IMR-90 (cell line): ENCODE measurements at regions not wholly inside any gene's neighbourhood (a gene's known extent, or its start where the extent isn't known, plus 50 kb on each side); places are given as distances from the start of the nearest gene placed in this dataset.
"Not testable (repeated sequence)": the region's sequence is repeated elsewhere in the genome, so short reads cannot be mapped to it uniquely, and the experiment has no call there.

Experiments
- ATAC-seq: fragments of 200-7000 bp; cut with Tn5 transposase; 2 replicates; pipeline ENCODE4 v1.9.1; 2020; ENCODE audit warnings: low read depth, mild to moderate bottlenecking, moderate library complexity
- BruUV-seq: library from RNA; stranded (reverse); fragments of 400-500 nt; replicated peaks from 2 replicates; lab custom pipeline; 2021; lab: Mats Ljungman, UMichigan
- CTCF ChIA-PET: fragments of 300-600 bp; formaldehyde crosslinking; extraction: SDS; loops from one replicate; lab custom pipeline; 2021; ENCODE audit warnings: antibody characterized with exemption; lab: Yijun Ruan, JAX
- POLR2A ChIA-PET: fragments of 300-600 bp; sonication (Branson Sonifier 250); formaldehyde crosslinking; loops from one replicate; lab custom pipeline; 2022; ENCODE audit warnings: antibody characterized with exemption; ENCODE audit not compliant: unreplicated experiment; lab: Charles Lee
- DNase-seq: peaks from one replicate; pipeline ENCODE4 v3.0.0; 2013
- H2AFZ ChIP-seq: replicated peaks from 2 replicates; pipeline ENCODE3; 2013; ENCODE audit warnings: low read length, mild to moderate bottlenecking; ENCODE audit not compliant: poor library complexity
- H2AK5ac ChIP-seq: 2 replicates; pipeline ENCODE4 v1.6.1; 2013; ENCODE audit warnings: low read depth, low read length, inconsistent platforms
- H2AK9ac ChIP-seq: replicated peaks from 2 replicates; pipeline ENCODE3; 2013; ENCODE audit warnings: mild to moderate bottlenecking, low read depth, low read length, moderate library complexity; ENCODE audit not compliant: poor library complexity
- H2BK120ac ChIP-seq: 2 replicates; pipeline ENCODE4 v1.6.1; 2013; ENCODE audit warnings: low read depth, low read length, inconsistent platforms
- H2BK15ac ChIP-seq: 3 replicates; pipeline ENCODE4 v1.6.1; 2013; ENCODE audit warnings: low read depth, low read length, inconsistent platforms
- H2BK20ac ChIP-seq: 2 replicates; pipeline ENCODE4 v1.6.1; 2013; ENCODE audit warnings: low read depth, mild to moderate bottlenecking, inconsistent platforms, low read length, moderate library complexity
- H2BK5ac ChIP-seq: 2 replicates; pipeline ENCODE4 v1.6.1; 2013; ENCODE audit warnings: mild to moderate bottlenecking, low read depth, low read length, inconsistent platforms; ENCODE audit not compliant: poor library complexity, severe bottlenecking
- H3K14ac ChIP-seq: replicated peaks from 2 replicates; pipeline ENCODE4 v1.6.1; 2013; ENCODE audit warnings: low read depth, low read length, inconsistent platforms
- H3K18ac ChIP-seq: 2 replicates; pipeline ENCODE4 v1.6.1; 2013; ENCODE audit warnings: low read depth, low read length, control low read depth
- H3K23ac ChIP-seq: 2 replicates; pipeline ENCODE4 v1.6.1; 2013; ENCODE audit warnings: low read depth, low read length, inconsistent platforms
- H3K27ac ChIP-seq: 2 replicates; pipeline ENCODE4 v1.5.1; 2013; ENCODE audit warnings: mild to moderate bottlenecking, control low read depth, low read length; ENCODE audit not compliant: insufficient read depth
- H3K27me3 ChIP-seq: 2 replicates; pipeline ENCODE4 v1.6.1; 2013; ENCODE audit warnings: low read length; ENCODE audit not compliant: control insufficient read depth, insufficient read depth
- H3K36me3 ChIP-seq: 2 replicates; pipeline ENCODE4 v1.6.1; 2013; ENCODE audit warnings: low read length, mixed read lengths; ENCODE audit not compliant: control insufficient read depth, insufficient read depth
- H3K4ac ChIP-seq: 2 replicates; pipeline ENCODE4 v1.6.1; 2013; ENCODE audit warnings: low read depth, low read length, inconsistent platforms
- H3K4me1 ChIP-seq: 2 replicates; pipeline ENCODE4 v1.6.1; 2013; ENCODE audit warnings: low read length, mixed read lengths; ENCODE audit not compliant: control insufficient read depth, insufficient read depth
- H3K4me2 ChIP-seq: 2 replicates; pipeline ENCODE4 v1.6.1; 2013; ENCODE audit warnings: low read depth, mild to moderate bottlenecking, control low read depth, low read length, moderate library complexity
- H3K4me3 ChIP-seq: 2 replicates; pipeline ENCODE4 v1.5.1; 2013; ENCODE audit warnings: low read depth, mild to moderate bottlenecking, control low read depth, low read length, moderate library complexity; ENCODE audit not compliant: insufficient read depth
- H3K56ac ChIP-seq: 2 replicates; pipeline ENCODE4 v1.6.1; 2013; ENCODE audit warnings: low read length, inconsistent platforms; ENCODE audit not compliant: insufficient read depth; ENCODE audit errors: extremely low read depth
- H3K79me1 ChIP-seq, 2 experiments: 2 replicates each; pipeline ENCODE4 v1.6.1; 2013; ENCODE audit warnings: low read length in 2 of 2, inconsistent platforms in 1 of 2, low read depth in 1 of 2
- H3K9ac ChIP-seq: 2 replicates; pipeline ENCODE4 v1.6.1; 2013; ENCODE audit warnings: low read depth, low read length, control low read depth
- H3K9me1 ChIP-seq: 2 replicates; pipeline ENCODE4 v1.6.1; 2013; ENCODE audit warnings: low read length, inconsistent platforms; ENCODE audit not compliant: insufficient read depth
- H3K9me3 ChIP-seq: 2 replicates; pipeline ENCODE4 v1.6.1; 2013; ENCODE audit warnings: low read length; ENCODE audit not compliant: control insufficient read depth, insufficient read depth
- H4K20me1 ChIP-seq: 2 replicates; pipeline ENCODE4 v1.6.1; 2013; ENCODE audit warnings: low read length, inconsistent platforms; ENCODE audit not compliant: insufficient read depth
- H4K5ac ChIP-seq: 2 replicates; pipeline ENCODE4 v1.6.1; 2013; ENCODE audit warnings: mild to moderate bottlenecking, low read depth, low read length, control low read depth
- H4K8ac ChIP-seq, 2 experiments: 2 replicates each; pipeline ENCODE4 v1.6.1; 2013; ENCODE audit warnings: low read depth in 2 of 2, low read length in 2 of 2, control low read depth in 1 of 2, inconsistent platforms in 1 of 2
- H4K91ac ChIP-seq: 2 replicates; pipeline ENCODE4 v1.6.1; 2013; ENCODE audit warnings: low read depth, low read length, inconsistent platforms; ENCODE audit not compliant: insufficient read depth
- WGBS, 2 experiments: methylation state at CpG; one replicate each; pipeline versions ENCODE4 v1.1.5 to v1.1.7; 2013; ENCODE audit warnings: missing lambda C conversion rate in 2 of 2; ENCODE audit not compliant: insufficient read length in 1 of 2; ENCODE audit errors: extremely low coverage in 2 of 2; 5-methylcytosine and 5-hydroxymethylcytosine counted together
- dilution Hi-C: fragments of 300-500 bp; cut with HindIII; formaldehyde crosslinking; loops from one replicate; pipeline ENCODE4 v1.14.3; 2018; ENCODE audit warnings: low sequenced_read_pairs; ENCODE audit not compliant: unreplicated experiment
- in situ Hi-C: fragments of 300-500 bp; cut with MboI; formaldehyde crosslinking; loops from 3 replicates; pipeline ENCODE4 v1.14.3; 2019; ENCODE audit warnings: low sequenced_read_pairs, inconsistent platforms, mixed read lengths
- intact Hi-C: fragments of 100-400 bp; cut with micrococcal nuclease; formaldehyde crosslinking; loops from 2 replicates; pipeline ENCODE4 v1.10.0; 2022

DNA sequence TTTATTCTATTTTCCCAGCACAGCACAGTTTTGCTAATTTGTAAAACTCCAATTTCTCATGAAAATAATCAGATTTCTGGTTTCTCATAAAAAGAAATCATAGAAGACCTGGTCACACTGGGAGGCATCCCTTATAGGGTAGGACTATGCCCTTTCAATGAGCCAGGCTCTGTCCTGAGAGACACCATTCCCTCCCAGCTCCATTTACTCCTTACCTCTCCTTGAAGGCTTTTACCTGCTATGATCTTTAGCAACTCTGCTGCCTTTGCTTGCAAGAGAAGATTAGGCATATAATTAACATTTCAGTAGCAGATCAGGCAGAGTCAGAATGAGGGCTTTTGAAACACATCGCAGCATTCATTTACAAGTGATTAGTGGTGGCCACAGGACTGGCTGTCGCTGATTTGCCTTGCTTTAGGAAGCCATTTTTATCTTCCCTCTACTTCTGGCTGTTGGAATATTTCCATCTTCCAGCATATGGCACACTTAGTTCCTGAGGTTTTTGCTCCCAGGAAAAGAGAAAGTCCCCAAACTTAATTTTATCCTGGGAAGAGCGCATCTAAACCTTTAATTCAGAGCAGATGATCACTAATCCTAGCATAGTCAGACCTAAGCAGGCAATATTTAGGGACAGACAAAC is 196.9 kb downstream of the SPATA31A1 start:
- H3K9me1 ChIP-seq, dilution Hi-C loops, H2AK5ac ChIP-seq, DNase-seq, H3K4ac ChIP-seq, H2AFZ ChIP-seq, H3K14ac ChIP-seq, intact Hi-C loops, H3K36me3 ChIP-seq, H4K20me1 ChIP-seq, H3K79me1 ChIP-seq, H2BK120ac ChIP-seq, H2BK5ac ChIP-seq, POLR2A ChIA-PET, H4K5ac ChIP-seq, in situ Hi-C loops, H3K23ac ChIP-seq, H3K56ac ChIP-seq, H3K4me2 ChIP-seq, H4K8ac ChIP-seq, H3K4me3 ChIP-seq, H3K9ac ChIP-seq, H3K18ac ChIP-seq, H2BK15ac ChIP-seq, H3K9me3 ChIP-seq, H3K27ac ChIP-seq, CTCF ChIA-PET, H2AK9ac ChIP-seq, H4K91ac ChIP-seq, H3K27me3 ChIP-seq, ATAC-seq, H3K4me1 ChIP-seq, BruUV-seq, H2BK20ac ChIP-seq: not testable (repeated sequence)
- WGBS, 2 experiments = no CpG with 5 or more reads among the region's 3 CpGs

- in situ Hi-C loops, DNase-seq, H2AFZ ChIP-seq, H3K18ac ChIP-seq, H3K23ac ChIP-seq, H3K36me3 ChIP-seq, H4K8ac ChIP-seq, H3K4ac ChIP-seq, POLR2A ChIA-PET, H2BK120ac ChIP-seq, H3K56ac ChIP-seq, H2AK9ac ChIP-seq, H3K27ac ChIP-seq, H3K9me1 ChIP-seq, H3K9me3 ChIP-seq, H2AK5ac ChIP-seq, intact Hi-C loops, BruUV-seq, H4K91ac ChIP-seq, H4K20me1 ChIP-seq, H2BK20ac ChIP-seq, H3K27me3 ChIP-seq, H3K79me1 ChIP-seq, H3K4me3 ChIP-seq, H3K4me1 ChIP-seq, H2BK5ac ChIP-seq, CTCF ChIA-PET, H3K9ac ChIP-seq, H3K14ac ChIP-seq, ATAC-seq, H4K5ac ChIP-seq, dilution Hi-C loops, H3K4me2 ChIP-seq, H2BK15ac ChIP-seq: not testable (repeated sequence)
- no CpG with 5 or more reads among the region's 1 CpG for WGBS, 2 experiments
Measured at GRCh38 chr9:39554352-39554751, 198.9 kb downstream of the SPATA31A1 start.
